GM12875 (cell line): ENCODE measurements at regions not wholly inside any gene's neighbourhood (a gene's known extent, or its start where the extent isn't known, plus 50 kb on each side); places are given as distances from the start of the nearest gene placed in this dataset.

Experiments used
- H3K4me3 ChIP-seq: one replicate; pipeline ENCODE4 v1.5.1; 2011; ENCODE audit warnings: low read depth, low read length, control low read depth
- TF ChIP-seq, protein P1 (sequence below): IDR thresholded peaks from 2 replicates; pipeline ENCODE4 v1.5.1; 2011; ENCODE audit warnings: low read depth, mild to moderate bottlenecking, control low read depth, inconsistent platforms, low read length, moderate library complexity, borderline replicate concordance; ENCODE audit not compliant: insufficient read depth

DNA sequence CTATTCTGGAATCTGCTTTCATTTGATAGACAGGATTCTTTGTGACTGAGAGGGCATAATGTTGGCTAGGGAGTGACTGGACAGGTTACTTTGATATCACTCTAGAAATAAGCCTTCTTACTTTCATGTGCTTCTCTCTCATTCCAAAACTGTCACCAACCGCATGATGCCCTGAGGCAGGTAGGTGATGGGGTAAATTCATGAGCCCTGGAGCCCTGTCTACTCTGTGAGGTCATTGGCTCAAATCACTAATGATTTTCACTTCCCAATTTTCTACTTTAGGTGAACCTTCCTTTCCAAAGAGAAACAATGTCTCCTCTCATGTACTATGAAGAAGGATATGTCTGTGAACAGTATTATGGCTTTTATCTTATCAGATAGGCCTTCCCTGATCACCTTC lies 596.7 kb downstream of the TUSC7 start:
- TF ChIP-seq, protein P1, sequence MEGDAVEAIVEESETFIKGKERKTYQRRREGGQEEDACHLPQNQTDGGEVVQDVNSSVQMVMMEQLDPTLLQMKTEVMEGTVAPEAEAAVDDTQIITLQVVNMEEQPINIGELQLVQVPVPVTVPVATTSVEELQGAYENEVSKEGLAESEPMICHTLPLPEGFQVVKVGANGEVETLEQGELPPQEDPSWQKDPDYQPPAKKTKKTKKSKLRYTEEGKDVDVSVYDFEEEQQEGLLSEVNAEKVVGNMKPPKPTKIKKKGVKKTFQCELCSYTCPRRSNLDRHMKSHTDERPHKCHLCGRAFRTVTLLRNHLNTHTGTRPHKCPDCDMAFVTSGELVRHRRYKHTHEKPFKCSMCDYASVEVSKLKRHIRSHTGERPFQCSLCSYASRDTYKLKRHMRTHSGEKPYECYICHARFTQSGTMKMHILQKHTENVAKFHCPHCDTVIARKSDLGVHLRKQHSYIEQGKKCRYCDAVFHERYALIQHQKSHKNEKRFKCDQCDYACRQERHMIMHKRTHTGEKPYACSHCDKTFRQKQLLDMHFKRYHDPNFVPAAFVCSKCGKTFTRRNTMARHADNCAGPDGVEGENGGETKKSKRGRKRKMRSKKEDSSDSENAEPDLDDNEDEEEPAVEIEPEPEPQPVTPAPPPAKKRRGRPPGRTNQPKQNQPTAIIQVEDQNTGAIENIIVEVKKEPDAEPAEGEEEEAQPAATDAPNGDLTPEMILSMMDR: no peak
- no peak overlapping the region for H3K4me3 ChIP-seq

DNA sequence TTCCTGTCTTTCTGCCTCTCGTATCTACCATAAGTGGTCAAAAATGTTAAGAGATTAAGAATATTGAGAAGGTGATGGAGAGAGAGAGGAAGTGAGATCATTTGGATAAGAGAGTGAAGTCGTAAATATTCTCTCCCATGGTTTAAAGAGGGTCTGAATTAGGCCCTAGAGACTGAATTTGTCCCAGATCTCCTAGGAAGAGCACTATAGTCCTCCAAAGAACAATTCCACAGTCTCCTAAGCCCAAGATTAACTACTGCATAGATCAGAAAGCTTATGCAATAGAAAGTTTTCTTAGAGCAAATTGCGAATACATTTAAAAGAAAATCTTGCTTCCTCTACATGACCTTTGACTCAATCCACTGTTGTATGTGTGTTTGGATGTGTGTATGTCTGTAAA lies 598.8 kb downstream of the TUSC7 start:
- no peak overlapping the region for H3K4me3 ChIP-seq
- TF ChIP-seq, protein P1: no peak

DNA sequence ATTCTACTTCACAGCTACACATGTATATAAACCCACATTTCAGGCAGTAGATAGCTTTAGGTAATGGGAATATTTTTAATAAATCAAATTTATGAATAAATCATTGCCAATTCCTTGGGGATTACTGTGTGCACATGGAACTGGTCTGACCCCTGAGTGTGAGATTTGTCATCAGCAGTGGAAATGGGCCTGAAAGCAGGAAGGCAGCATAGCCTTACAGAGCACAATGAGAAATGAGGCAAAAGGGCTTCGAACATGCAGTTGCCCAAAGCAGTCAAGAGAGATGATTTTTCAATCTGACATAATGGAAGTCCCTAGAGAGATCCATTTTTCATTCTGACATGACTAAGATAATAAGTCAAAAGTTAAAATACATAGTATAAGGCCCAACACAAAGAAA lies 599.2 kb downstream of the TUSC7 start:
- H3K4me3 ChIP-seq: no peak overlapping the region
- TF ChIP-seq, protein P1: no peak

DNA sequence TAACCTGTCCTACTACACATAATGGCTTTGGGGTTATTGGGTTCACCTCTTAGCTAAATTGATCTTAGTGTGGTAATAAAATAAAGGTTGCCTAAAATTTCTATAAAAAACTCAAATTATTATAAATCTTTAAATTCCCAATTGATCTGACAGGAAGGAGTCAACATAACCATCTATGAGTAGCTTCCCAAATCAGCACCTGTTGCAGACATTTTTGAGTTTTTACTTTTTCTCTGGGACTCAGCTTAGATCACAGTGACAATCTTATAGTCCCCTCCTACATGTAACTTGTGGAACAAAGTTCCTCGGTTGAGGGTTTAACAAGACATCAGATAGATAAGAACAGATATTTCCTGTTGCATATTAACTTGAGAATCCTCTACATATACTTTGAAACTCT lies 601.0 kb downstream of the TUSC7 start:
- no peak overlapping the region for H3K4me3 ChIP-seq
- TF ChIP-seq, protein P1: no peak

DNA sequence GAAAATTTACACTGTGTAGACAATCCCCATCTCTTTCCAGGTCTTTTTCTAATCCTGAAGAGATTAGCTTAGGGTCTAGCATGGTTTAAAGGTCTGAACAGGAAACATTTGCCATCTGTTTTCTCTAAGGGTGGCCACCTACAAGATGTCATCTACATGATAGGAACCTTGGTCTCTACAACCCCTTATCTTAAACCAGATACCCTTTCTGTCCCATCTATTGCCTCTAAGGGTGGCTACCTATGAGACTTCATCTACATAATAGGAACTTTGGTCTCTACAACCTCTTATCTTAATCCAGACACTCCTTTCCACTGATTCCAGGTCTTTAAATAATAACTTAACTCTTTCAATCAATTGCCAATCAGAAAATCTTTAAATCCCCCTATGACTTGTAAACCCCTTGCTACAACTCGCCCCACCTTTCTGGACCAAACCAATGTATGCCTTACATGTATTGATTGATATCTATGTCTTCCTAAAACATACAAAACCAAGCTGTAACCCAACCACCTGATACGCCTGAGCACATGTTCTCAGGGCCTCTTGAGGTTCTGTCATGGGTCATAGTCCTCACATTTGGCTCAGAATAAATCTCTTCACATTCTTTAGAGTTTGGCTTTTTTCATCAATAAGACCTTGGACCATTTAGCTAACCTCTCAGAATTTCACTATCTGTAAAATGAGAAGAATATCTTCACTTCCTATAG lies 605.0 kb downstream of the TUSC7 start:
- H3K4me3 ChIP-seq: no peak overlapping the region
- TF ChIP-seq, protein P1: no peak

DNA sequence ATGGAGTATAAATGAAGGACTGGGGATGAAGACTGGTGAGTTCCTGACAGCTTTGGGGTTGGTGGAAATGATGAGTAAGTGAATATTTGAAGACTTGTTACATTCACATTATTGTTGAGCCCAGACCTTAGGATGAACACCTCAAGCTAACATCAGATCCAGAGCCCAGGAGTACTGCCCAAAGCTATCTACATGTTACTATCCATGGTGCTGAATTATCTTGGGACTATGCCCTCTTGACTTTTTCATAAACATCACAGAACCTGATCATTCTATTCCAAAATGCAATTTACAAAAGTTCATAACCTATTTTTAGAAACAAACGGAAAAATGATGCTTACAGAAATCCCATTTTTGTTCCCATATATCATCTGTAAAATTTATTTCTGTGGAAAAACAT lies 613.3 kb downstream of the TUSC7 start:
- no peak overlapping the region for H3K4me3 ChIP-seq
- TF ChIP-seq, protein P1: no peak

DNA sequence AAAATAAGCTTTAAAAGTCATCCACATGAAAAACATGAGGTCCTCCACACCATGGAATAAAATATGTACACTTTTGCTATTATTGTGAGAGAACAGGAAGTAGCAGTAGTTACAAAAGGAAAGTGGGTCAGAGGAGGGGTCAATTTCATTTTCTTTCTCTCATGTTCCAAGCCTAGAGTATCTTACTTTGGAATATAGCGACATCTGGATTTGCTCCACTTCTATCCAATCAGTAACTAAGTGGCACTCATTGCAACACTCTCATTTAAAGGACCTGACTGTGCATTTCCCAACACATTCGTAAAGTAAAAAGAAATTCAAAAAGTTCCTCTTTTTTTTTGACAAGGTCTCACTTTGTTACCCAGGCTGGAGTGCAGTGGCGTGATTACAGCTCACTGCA lies 637.3 kb downstream of the TUSC7 start:
- no peak overlapping the region for H3K4me3 ChIP-seq
- TF ChIP-seq, protein P1: no peak
